ENCODE measurements at regions not wholly inside any gene's neighbourhood (a gene's known extent, or its start where the extent isn't known, plus 50 kb on each side); places are given as distances from the start of the nearest gene placed in this dataset.
"Not testable (repeated sequence)": the region's sequence is repeated elsewhere in the genome, so short reads cannot be mapped to it uniquely, and the experiment has no call there.

DNA sequence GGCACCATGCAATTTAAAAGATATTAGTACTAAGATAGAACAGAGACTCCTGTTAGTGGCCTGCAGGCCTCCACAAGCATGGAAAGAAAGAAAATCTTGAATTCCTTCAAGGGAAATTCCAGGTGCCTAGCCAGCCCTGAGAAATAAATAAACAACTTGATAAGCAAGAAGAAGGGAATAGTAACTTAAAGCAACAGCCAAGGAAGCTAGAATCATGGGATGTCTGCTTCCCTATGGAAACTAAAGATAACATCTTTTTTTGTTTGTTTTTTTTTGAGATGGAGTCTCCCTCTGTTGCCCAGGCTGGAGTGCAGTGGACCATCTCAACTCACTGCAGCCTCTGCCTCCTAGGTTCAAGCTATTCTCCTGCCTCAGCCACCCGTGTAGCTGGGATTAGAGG, 128.6 kb downstream of the SKIDA1 start:
- no peak overlapping the region for H3K27ac ChIP-seq
- TF ChIP-seq ZFX (IDR thresholded peaks at IDR 0.05; ENCODE audit: borderline replicate concordance) (no peak), CTCF (IDR thresholded peaks at IDR 0.05) (no peak)

- H3K27ac ChIP-seq = no peak overlapping the region
- TF ChIP-seq CTCF (IDR thresholded peaks at IDR 0.05) = no peak
- TF ChIP-seq ZFX (IDR thresholded peaks at IDR 0.05; ENCODE audit: borderline replicate concordance) = no peak
Observed at GRCh38 chr10:21393931-21394330, 131.6 kb downstream of the SKIDA1 start.

- H3K27ac ChIP-seq = no peak overlapping the region
- TF ChIP-seq CTCF (IDR thresholded peaks at IDR 0.05) (no peak), ZFX (IDR thresholded peaks at IDR 0.05; ENCODE audit: borderline replicate concordance) (no peak)
Observed at GRCh38 chr10:21388589-21388988, 136.9 kb downstream of the SKIDA1 start.

GRCh38 chr10:21387868-21388267, 137.6 kb downstream of the SKIDA1 start:
- no peak overlapping the region for H3K27ac ChIP-seq
- no peak for TF ChIP-seq ZFX (IDR thresholded peaks at IDR 0.05; ENCODE audit: borderline replicate concordance)
- TF ChIP-seq CTCF (IDR thresholded peaks at IDR 0.05) = no peak

DNA sequence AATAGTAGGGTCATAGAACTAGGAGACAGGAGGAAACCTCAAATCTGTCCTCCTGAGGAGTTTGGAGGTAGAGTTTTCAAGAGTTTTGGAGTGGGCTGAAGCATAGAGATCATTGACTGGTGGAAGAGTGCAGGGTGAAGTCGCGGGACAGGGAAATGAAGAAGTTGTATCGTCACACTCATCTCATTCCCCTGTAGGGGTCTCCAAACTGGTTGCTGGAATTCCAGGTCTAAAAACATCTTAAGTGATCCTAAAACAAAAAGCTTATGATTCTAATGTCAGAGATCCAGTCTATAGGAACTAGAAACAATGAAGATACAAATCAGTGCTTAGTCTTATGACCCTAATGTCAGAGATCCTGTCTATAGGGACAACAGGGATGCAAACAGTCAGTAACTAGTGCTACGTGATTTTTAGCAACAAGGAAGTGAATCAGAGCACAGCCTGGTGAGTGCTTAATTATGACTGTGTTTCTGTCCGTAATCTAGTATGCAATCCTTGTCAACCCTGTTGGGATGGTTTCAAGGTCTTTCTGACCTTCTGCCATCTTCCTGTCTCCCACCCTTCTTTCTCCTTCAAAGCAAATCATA, 139.4 kb downstream of the SKIDA1 start:
- no peak for TF ChIP-seq CTCF (IDR thresholded peaks at IDR 0.05)
- no peak for TF ChIP-seq ZFX (IDR thresholded peaks at IDR 0.05; ENCODE audit: borderline replicate concordance)

GRCh38 chr10:21385536-21385935, 139.9 kb downstream of the SKIDA1 start:
- H3K27ac ChIP-seq = no peak overlapping the region
- no peak for TF ChIP-seq CTCF (IDR thresholded peaks at IDR 0.05)

More for the DNA sequence above, 139.4 kb downstream of the SKIDA1 start:
- H3K27ac ChIP-seq = no peak overlapping the region

DNA sequence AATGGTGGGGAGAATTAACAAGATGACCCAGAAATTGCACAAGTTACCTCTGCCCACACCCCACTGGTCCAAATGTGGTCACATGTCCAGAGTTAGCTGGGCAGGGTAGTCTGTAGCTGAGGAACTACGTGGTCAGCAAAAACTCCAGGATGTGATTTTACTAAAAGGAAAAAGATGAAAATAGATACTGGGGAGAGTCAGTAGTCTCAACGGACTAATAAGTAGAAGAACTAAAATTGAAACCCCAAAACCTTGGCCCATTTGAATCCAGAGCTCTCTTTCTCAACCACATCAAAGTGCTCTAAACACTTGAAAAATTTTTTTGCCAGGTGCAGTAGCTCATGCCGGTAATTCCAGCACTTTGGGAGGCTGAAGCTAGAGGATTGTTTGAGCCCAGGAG, 146.3 kb downstream of the SKIDA1 start:
- no peak for TF ChIP-seq ZFX (IDR thresholded peaks at IDR 0.05; ENCODE audit: borderline replicate concordance)
- TF ChIP-seq CTCF (IDR thresholded peaks at IDR 0.05) = no peak
- no peak overlapping the region for H3K27ac ChIP-seq

DNA sequence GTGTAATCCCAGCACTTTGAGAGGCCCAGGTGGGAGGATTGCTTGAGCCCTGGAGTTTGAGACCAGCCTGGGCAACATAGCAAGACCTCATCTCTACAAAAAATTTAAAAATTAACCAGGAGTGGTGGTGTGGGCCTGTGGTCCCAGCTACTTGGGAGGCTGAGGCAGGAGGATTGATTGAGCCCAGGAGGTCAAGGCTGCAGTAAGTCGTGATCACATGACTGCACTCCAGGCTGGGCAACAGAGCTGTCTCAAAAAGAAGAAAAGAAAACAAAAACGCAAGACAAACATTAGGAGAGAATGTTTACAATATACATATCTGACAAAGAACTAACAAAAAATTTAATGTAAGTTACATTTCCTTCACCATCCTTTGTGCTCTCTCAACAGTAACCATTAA, 150.2 kb downstream of the SKIDA1 start:
- not testable (repeated sequence) for H3K27ac ChIP-seq

DNA sequence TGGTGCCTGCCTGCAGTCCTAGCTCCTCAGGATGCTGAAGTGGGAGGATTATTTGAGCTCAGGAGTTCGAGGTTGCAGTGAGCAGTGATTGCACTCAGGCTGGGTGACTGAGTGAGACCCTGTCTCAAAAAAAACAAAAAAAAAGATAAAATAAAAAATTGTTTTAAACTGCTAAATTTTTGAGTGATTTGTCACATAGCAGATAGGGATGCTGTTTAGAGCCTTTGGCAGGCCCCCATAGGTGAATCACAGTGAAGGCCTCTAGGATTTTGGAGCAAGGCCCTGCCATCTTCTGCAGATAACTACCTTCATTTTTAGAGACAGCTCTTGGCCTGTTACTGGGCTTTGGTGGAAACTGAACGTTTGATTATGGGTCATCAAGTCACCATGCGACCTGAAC, 151.6 kb downstream of the SKIDA1 start:
- H3K27ac ChIP-seq = not testable (repeated sequence)
